ENCODE measurements at regions not wholly inside any gene's neighbourhood (a gene's known extent, or its start where the extent isn't known, plus 50 kb on each side); places are given as distances from the start of the nearest gene placed in this dataset.
A peak's percentile ranks its signal among the peaks of the same experiment; 100 is the strongest.

GRCh38 chr1:213821175-213821942, 166.4 kb upstream of the PROX1 start:
- DNase-seq: no peak

GRCh38 chr1:213821943-213822334, 165.8 kb upstream of the PROX1 start:
- DNase-seq: no peak

GRCh38 chr1:213826891-213827290, 160.9 kb upstream of the PROX1 start:
- no peak for DNase-seq

- DNase-seq: peak; percentile 23
Observed at GRCh38 chr1:213828867-213829266, 158.9 kb upstream of the PROX1 start.

GRCh38 chr1:213829780-213830179, 158.0 kb upstream of the PROX1 start:
- no peak for DNase-seq

GRCh38 chr1:213830371-213830770, 157.4 kb upstream of the PROX1 start:
- no peak for DNase-seq

GRCh38 chr1:213840575-213840974, 147.2 kb upstream of the PROX1 start:
- no peak for DNase-seq

GRCh38 chr1:213844632-213845031, 143.1 kb upstream of the PROX1 start:
- DNase-seq: no peak

GRCh38 chr1:213852107-213852506, 135.7 kb upstream of the PROX1 start:
- no peak for DNase-seq

GRCh38 chr1:213858581-213858980, 129.2 kb upstream of the PROX1 start:
- no peak for DNase-seq

GRCh38 chr1:213861841-213862240, 125.9 kb upstream of the PROX1 start:
- no peak for DNase-seq

GRCh38 chr1:213864091-213864490, 123.7 kb upstream of the PROX1 start:
- DNase-seq: no peak

GRCh38 chr1:213868482-213868881, 119.3 kb upstream of the PROX1 start:
- DNase-seq: no peak

GRCh38 chr1:213871179-213871578, 116.6 kb upstream of the PROX1 start:
- no peak for DNase-seq

- DNase-seq: no peak
Observed at GRCh38 chr1:213874789-213875188, 113.0 kb upstream of the PROX1 start.

- DNase-seq: no peak
Observed at GRCh38 chr1:213876531-213876930, 111.2 kb upstream of the PROX1 start.

- DNase-seq: no peak
Observed at GRCh38 chr1:213883618-213884017, 104.2 kb upstream of the PROX1 start.

GRCh38 chr1:213884402-213884801, 103.4 kb upstream of the PROX1 start:
- DNase-seq: no peak

- DNase-seq: no peak
Observed at GRCh38 chr1:213884942-213885341, 102.8 kb upstream of the PROX1 start.

- DNase-seq: no peak
Observed at GRCh38 chr1:213887842-213888241, 99.9 kb upstream of the PROX1 start.

- no peak for DNase-seq
Observed at GRCh38 chr1:213891989-213892902, 95.5 kb upstream of the PROX1 start.

GRCh38 chr1:213898684-213899083, 89.1 kb upstream of the PROX1 start:
- no peak for DNase-seq

- DNase-seq: no peak
Observed at GRCh38 chr1:213899413-213899812, 88.4 kb upstream of the PROX1 start.

GRCh38 chr1:213905344-213905743, 82.4 kb upstream of the PROX1 start:
- no peak for DNase-seq
